ENCODE measurements at regions not wholly inside any gene's neighbourhood (a gene's known extent, or its start where the extent isn't known, plus 50 kb on each side); places are given as distances from the start of the nearest gene placed in this dataset.

DNA sequence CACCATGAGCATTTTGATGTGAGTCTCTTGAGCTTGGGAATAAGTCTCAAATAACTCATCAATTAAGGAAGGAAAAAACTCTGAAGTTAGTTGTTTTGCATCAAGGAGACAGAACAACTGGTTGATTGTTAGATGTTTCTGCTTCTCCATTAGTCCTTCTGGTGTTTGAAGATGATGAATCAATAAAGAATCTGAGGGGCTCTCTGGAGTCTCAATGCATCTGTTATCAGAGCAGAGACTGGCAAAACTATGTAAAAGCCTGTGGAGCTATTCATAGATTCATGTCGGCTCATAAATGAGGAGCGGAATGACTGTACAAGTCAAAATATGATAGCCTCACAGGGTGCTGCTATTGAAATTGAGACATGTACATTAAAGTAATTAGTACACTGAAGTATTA lies 73.3 kb upstream of the ZC3H11B start:
- H3K4me3 ChIP-seq (replicated peaks in 1 of 2; ENCODE audit: low read depth in 1 of 2, low read length in 2 of 2): no peak overlapping the region
- no TSS peak for BruUV-seq (replicated peaks)
- H3K36me3 ChIP-seq (ENCODE audit: control insufficient read depth in 1 of 2, insufficient read depth in 2 of 2, low read length in 2 of 2): no peaks in the 10 kb centered on the region
- no peak overlapping the region for H3K9ac ChIP-seq (ENCODE audit: low read length)
- DNase-seq (ENCODE audit: low read depth, low spot score) (no peak), ATAC-seq (no peak)
- H2AFZ ChIP-seq (ENCODE audit: low read depth, low read length, poor library complexity, severe bottlenecking): no peak overlapping the region
- H3K4me1 ChIP-seq (ENCODE audit: control insufficient read depth in 1 of 2, insufficient read depth in 2 of 2, low read length in 2 of 2): no peaks in the 10 kb centered on the region
- intact Hi-C loops (cut with micrococcal nuclease): no loop called here
- no peaks in the 10 kb centered on the region for H3K79me2 ChIP-seq (ENCODE audit: insufficient read depth, low read length)
- 0 out of 2 replicates have a peak, but pooled peaks cover 3% of the 10 kb centered on the region for H3K27me3 ChIP-seq (ENCODE audit: insufficient read depth, low read length)
- H3K9me2 ChIP-seq (ENCODE audit: insufficient read depth): no peaks in the 10 kb centered on the region
- ChIA-PET RAD21 (ENCODE audit: low non-redundant PET in 1 of 2, low total read pairs in 2 of 2, uncharacterized antibody in 2 of 2, unreplicated experiment in 2 of 2) (no interaction called here), CTCF (no interaction called here), POLR2A (no interaction called here)
- no peak overlapping the region for H3K4me2 ChIP-seq (ENCODE audit: low read length)
- TF ChIP-seq JUND (IDR thresholded peaks at IDR 0.05) (no peak), EZH2phosphoT487 (IDR thresholded peaks at IDR 0.05; ENCODE audit: borderline replicate concordance) (no peak), SIN3A (IDR thresholded peaks at IDR 0.05; ENCODE audit: low read depth) (no peak), CEBPB (IDR thresholded peaks at IDR 0.05; ENCODE audit: low read depth) (no peak), FOSL1 (IDR thresholded peaks at IDR 0.05; ENCODE audit: low read depth) (no peak), CBX3 (IDR thresholded peaks at IDR 0.05; ENCODE audit: low read depth) (no peak), ZFX (IDR thresholded peaks at IDR 0.05) (no peak), ZNF274 (IDR thresholded peaks at IDR 0.05; ENCODE audit: low read depth, low read length) (no peak), RAD21 (IDR thresholded peaks at IDR 0.05; ENCODE audit: low read depth) (no peak), ELF1 (IDR thresholded peaks at IDR 0.05; ENCODE audit: borderline replicate concordance, low read depth) (no peak), POLR2A (IDR thresholded peaks at IDR 0.05; ENCODE audit: borderline replicate concordance, extremely low read depth, insufficient read depth, insufficient read length) (no peak), YY1 (IDR thresholded peaks at IDR 0.05; ENCODE audit: extremely low read depth, insufficient replicate concordance, low read depth, low read length) (no peak), SP1 (IDR thresholded peaks at IDR 0.05; ENCODE audit: low read depth) (no peak), SRF (IDR thresholded peaks at IDR 0.05; ENCODE audit: low read depth) (no peak)
- TF ChIP-seq, protein P1, sequence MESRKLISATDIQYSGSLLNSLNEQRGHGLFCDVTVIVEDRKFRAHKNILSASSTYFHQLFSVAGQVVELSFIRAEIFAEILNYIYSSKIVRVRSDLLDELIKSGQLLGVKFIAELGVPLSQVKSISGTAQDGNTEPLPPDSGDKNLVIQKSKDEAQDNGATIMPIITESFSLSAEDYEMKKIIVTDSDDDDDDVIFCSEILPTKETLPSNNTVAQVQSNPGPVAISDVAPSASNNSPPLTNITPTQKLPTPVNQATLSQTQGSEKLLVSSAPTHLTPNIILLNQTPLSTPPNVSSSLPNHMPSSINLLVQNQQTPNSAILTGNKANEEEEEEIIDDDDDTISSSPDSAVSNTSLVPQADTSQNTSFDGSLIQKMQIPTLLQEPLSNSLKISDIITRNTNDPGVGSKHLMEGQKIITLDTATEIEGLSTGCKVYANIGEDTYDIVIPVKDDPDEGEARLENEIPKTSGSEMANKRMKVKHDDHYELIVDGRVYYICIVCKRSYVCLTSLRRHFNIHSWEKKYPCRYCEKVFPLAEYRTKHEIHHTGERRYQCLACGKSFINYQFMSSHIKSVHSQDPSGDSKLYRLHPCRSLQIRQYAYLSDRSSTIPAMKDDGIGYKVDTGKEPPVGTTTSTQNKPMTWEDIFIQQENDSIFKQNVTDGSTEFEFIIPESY (IDR thresholded peaks at IDR 0.05; ENCODE audit: extremely low read depth, insufficient replicate concordance, low read length): no peak
- TF ChIP-seq, protein P2, sequence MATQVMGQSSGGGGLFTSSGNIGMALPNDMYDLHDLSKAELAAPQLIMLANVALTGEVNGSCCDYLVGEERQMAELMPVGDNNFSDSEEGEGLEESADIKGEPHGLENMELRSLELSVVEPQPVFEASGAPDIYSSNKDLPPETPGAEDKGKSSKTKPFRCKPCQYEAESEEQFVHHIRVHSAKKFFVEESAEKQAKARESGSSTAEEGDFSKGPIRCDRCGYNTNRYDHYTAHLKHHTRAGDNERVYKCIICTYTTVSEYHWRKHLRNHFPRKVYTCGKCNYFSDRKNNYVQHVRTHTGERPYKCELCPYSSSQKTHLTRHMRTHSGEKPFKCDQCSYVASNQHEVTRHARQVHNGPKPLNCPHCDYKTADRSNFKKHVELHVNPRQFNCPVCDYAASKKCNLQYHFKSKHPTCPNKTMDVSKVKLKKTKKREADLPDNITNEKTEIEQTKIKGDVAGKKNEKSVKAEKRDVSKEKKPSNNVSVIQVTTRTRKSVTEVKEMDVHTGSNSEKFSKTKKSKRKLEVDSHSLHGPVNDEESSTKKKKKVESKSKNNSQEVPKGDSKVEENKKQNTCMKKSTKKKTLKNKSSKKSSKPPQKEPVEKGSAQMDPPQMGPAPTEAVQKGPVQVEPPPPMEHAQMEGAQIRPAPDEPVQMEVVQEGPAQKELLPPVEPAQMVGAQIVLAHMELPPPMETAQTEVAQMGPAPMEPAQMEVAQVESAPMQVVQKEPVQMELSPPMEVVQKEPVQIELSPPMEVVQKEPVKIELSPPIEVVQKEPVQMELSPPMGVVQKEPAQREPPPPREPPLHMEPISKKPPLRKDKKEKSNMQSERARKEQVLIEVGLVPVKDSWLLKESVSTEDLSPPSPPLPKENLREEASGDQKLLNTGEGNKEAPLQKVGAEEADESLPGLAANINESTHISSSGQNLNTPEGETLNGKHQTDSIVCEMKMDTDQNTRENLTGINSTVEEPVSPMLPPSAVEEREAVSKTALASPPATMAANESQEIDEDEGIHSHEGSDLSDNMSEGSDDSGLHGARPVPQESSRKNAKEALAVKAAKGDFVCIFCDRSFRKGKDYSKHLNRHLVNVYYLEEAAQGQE (IDR thresholded peaks at IDR 0.05; ENCODE audit: low read depth): no peak
- TF ChIP-seq, protein P3, sequence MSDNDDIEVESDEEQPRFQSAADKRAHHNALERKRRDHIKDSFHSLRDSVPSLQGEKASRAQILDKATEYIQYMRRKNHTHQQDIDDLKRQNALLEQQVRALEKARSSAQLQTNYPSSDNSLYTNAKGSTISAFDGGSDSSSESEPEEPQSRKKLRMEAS (IDR thresholded peaks at IDR 0.05): no peak
- TF ChIP-seq, protein P4, sequence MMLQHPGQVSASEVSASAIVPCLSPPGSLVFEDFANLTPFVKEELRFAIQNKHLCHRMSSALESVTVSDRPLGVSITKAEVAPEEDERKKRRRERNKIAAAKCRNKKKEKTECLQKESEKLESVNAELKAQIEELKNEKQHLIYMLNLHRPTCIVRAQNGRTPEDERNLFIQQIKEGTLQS (IDR thresholded peaks at IDR 0.05): no peak
- TF ChIP-seq, protein P5, sequence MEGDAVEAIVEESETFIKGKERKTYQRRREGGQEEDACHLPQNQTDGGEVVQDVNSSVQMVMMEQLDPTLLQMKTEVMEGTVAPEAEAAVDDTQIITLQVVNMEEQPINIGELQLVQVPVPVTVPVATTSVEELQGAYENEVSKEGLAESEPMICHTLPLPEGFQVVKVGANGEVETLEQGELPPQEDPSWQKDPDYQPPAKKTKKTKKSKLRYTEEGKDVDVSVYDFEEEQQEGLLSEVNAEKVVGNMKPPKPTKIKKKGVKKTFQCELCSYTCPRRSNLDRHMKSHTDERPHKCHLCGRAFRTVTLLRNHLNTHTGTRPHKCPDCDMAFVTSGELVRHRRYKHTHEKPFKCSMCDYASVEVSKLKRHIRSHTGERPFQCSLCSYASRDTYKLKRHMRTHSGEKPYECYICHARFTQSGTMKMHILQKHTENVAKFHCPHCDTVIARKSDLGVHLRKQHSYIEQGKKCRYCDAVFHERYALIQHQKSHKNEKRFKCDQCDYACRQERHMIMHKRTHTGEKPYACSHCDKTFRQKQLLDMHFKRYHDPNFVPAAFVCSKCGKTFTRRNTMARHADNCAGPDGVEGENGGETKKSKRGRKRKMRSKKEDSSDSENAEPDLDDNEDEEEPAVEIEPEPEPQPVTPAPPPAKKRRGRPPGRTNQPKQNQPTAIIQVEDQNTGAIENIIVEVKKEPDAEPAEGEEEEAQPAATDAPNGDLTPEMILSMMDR (IDR thresholded peaks at IDR 0.05 in 2 of 3, conservative IDR thresholded peaks at IDR 0.05 in 1 of 3; ENCODE audit: borderline replicate concordance in 1 of 3, insufficient read depth in 1 of 3, low read depth in 2 of 3, low read length in 2 of 3): no peak
- H4K20me1 ChIP-seq (ENCODE audit: insufficient read depth): no peaks in the 10 kb centered on the region
- H3K9me3 ChIP-seq (ENCODE audit: control insufficient read depth in 1 of 2, insufficient read depth in 1 of 2, low read depth in 1 of 2, low read length in 2 of 2): no peaks in the 10 kb centered on the region
- H3K27ac ChIP-seq (ENCODE audit: low read depth, low read length): no peak overlapping the region

Data from HCT116 (cell line).